Suprapubic skin (tissue), 4 donors: ENCODE measurements at regions not wholly inside any gene's neighbourhood (a gene's known extent, or its start where the extent isn't known, plus 50 kb on each side); places are given as distances from the start of the nearest gene placed in this dataset.

Source experiments
- DNase-seq, 2 donors: peaks; one replicate each; pipeline ENCODE4 v3.0.0-alpha.2; 2019; ENCODE audit warnings: low spot score in 2 of 2
- H3K27ac ChIP-seq: fragments of 200-600 bp; sonication (generic); one replicate; pipeline ENCODE4 v1.5.1; 2019
- H3K27me3 ChIP-seq: fragments of 200-600 bp; sonication (generic); one replicate; pipeline ENCODE4 v1.5.1; 2019
- H3K36me3 ChIP-seq: fragments of 200-600 bp; sonication (generic); one replicate; pipeline ENCODE4 v1.5.1; 2019
- H3K4me1 ChIP-seq: fragments of 200-600 bp; sonication (generic); one replicate; pipeline ENCODE4 v1.5.1; 2019
- H3K4me3 ChIP-seq: fragments of 200-600 bp; sonication (generic); one replicate; pipeline ENCODE4 v1.5.1; 2019; ENCODE audit warnings: mild to moderate bottlenecking
- H3K9me3 ChIP-seq: fragments of 200-600 bp; sonication (generic); one replicate; pipeline ENCODE4 v1.5.1; 2019
- CTCF ChIP-seq, 2 donors: fragments of 200-600 bp in 1 of 2; fragments of 450-650 bp in 1 of 2; sonication (generic) in 1 of 2; IDR thresholded peaks; one replicate each; pipeline ENCODE4 v1.5.1; 2016 to 2019; ENCODE audit warnings: antibody characterized with exemption in 2 of 2, mild to moderate bottlenecking in 1 of 2, moderate library complexity in 1 of 2
- EP300 ChIP-seq: sonication (generic); formaldehyde crosslinking; IDR thresholded peaks from one replicate; pipeline ENCODE4 v1.6.1; 2017; ENCODE audit warnings: antibody characterized with exemption
- POLR2A ChIP-seq, 2 donors: fragments of 450-650 bp; IDR thresholded peaks; one replicate each; pipeline ENCODE4 v1.6.1; 2017; ENCODE audit warnings: antibody characterized with exemption in 2 of 2, mild to moderate bottlenecking in 2 of 2, moderate library complexity in 2 of 2
- POLR2AphosphoS5 ChIP-seq, 3 donors: sonication (generic); formaldehyde crosslinking; IDR thresholded peaks; one replicate each; pipeline ENCODE4 v1.6.1; 2017; ENCODE audit warnings: antibody characterized with exemption in 3 of 3
- WGBS: methylation state at CpG from one replicate; pipeline ENCODE4 v1.1.5; 2018; 5-methylcytosine and 5-hydroxymethylcytosine counted together

GRCh38 chr11:81839016-81839415 lies 894.6 kb downstream of the FAM181B start:
- DNase-seq: no peak
- Histone ChIP-seq H3K4me1 (no peaks in the 10 kb centered on the region), H3K4me3 (no peak overlapping the region), H3K27ac (no peak overlapping the region), H3K9me3 (no peaks in the 10 kb centered on the region), H3K36me3 (no peaks in the 10 kb centered on the region), H3K27me3 (no peaks in the 10 kb centered on the region)
- TF ChIP-seq POLR2A (IDR thresholded peaks at IDR 0.05) (no peak), EP300 (no peak), CTCF (IDR thresholded peaks at IDR 0.05) (no peak), POLR2AphosphoS5 (IDR thresholded peaks at IDR 0.05) (no peak)
- WGBS: 92% methylated on average over 3 of the region's 3 CpGs

- Histone ChIP-seq H3K36me3 (no peaks in the 10 kb centered on the region), H3K9me3 (peaks cover 5% of the 10 kb centered on the region), H3K4me3 (no peak overlapping the region), H3K27ac (no peak overlapping the region), H3K27me3 (no peaks in the 10 kb centered on the region), H3K4me1 (no peaks in the 10 kb centered on the region)
- no peak for DNase-seq
- TF ChIP-seq POLR2AphosphoS5 (IDR thresholded peaks at IDR 0.05) (no peak), CTCF (IDR thresholded peaks at IDR 0.05) (no peak), EP300 (no peak), POLR2A (IDR thresholded peaks at IDR 0.05) (no peak)
Measured at GRCh38 chr11:81829976-81830375, 903.7 kb downstream of the FAM181B start.

- no peak for TF ChIP-seq EP300
- Histone ChIP-seq H3K27ac (no peak overlapping the region), H3K27me3 (no peaks in the 10 kb centered on the region), H3K4me3 (no peak overlapping the region), H3K9me3 (no peaks in the 10 kb centered on the region), H3K4me1 (no peaks in the 10 kb centered on the region), H3K36me3 (no peaks in the 10 kb centered on the region)
- no peak for DNase-seq
Measured at GRCh38 chr11:81825346-81825745, 908.3 kb downstream of the FAM181B start.

GRCh38 chr11:81819462-81819861 lies 914.2 kb downstream of the FAM181B start:
- TF ChIP-seq POLR2AphosphoS5 (IDR thresholded peaks at IDR 0.05) (no peak), EP300 (no peak), POLR2A (IDR thresholded peaks at IDR 0.05) (no peak), CTCF (IDR thresholded peaks at IDR 0.05) (no peak)
- no peaks in the 10 kb centered on the region for H3K36me3 ChIP-seq
- no peaks in the 10 kb centered on the region for H3K9me3 ChIP-seq
- no peak for DNase-seq
- no peak overlapping the region for H3K4me3 ChIP-seq
- H3K27ac ChIP-seq: no peak overlapping the region
- H3K4me1 ChIP-seq: no peaks in the 10 kb centered on the region
- H3K27me3 ChIP-seq: no peaks in the 10 kb centered on the region
- 94% methylated on average over 2 of the region's 2 CpGs for WGBS

- H3K4me1 ChIP-seq: no peaks in the 10 kb centered on the region
- no peaks in the 10 kb centered on the region for H3K36me3 ChIP-seq
- no peak overlapping the region for H3K4me3 ChIP-seq
- H3K27me3 ChIP-seq: no peaks in the 10 kb centered on the region
- H3K27ac ChIP-seq: no peak overlapping the region
- DNase-seq: no peak
- TF ChIP-seq POLR2AphosphoS5 (IDR thresholded peaks at IDR 0.05): no peak
- TF ChIP-seq EP300: no peak
- TF ChIP-seq CTCF (IDR thresholded peaks at IDR 0.05): no peak
- H3K9me3 ChIP-seq: no peaks in the 10 kb centered on the region
- 43% methylated on average over 1 of the region's 1 CpG for WGBS
Measured at GRCh38 chr11:81804858-81805257, 928.8 kb downstream of the FAM181B start.

- H3K27me3 ChIP-seq: no peaks in the 10 kb centered on the region
- H3K4me3 ChIP-seq: no peak overlapping the region
- no peak for TF ChIP-seq POLR2AphosphoS5 (IDR thresholded peaks at IDR 0.05)
- TF ChIP-seq EP300: no peak
- no peak for TF ChIP-seq CTCF (IDR thresholded peaks at IDR 0.05)
- TF ChIP-seq POLR2A (IDR thresholded peaks at IDR 0.05): no peak
- DNase-seq: no peak
- H3K4me1 ChIP-seq: no peaks in the 10 kb centered on the region
- H3K27ac ChIP-seq: no peak overlapping the region
- H3K9me3 ChIP-seq: no peaks in the 10 kb centered on the region
- H3K36me3 ChIP-seq: no peaks in the 10 kb centered on the region
- WGBS: 88% methylated on average over 3 of the region's 3 CpGs
Measured at GRCh38 chr11:81802591-81802990, 931.1 kb downstream of the FAM181B start.
